HG02588 (cell line): ENCODE measurements at regions not wholly inside any gene's neighbourhood (a gene's known extent, or its start where the extent isn't known, plus 50 kb on each side); places are given as distances from the start of the nearest gene placed in this dataset.
"Not testable (repeated sequence)": the region's sequence is repeated elsewhere in the genome, so short reads cannot be mapped to it uniquely, and the experiment has no call there.

Source experiments
- ATAC-seq: cut with Tn5 transposase; IDR thresholded peaks from one replicate; pipeline ENCODE4 v1.9.1; 2021; ENCODE audit warnings: mild to moderate bottlenecking, moderate library complexity; ENCODE audit not compliant: unreplicated experiment

DNA sequence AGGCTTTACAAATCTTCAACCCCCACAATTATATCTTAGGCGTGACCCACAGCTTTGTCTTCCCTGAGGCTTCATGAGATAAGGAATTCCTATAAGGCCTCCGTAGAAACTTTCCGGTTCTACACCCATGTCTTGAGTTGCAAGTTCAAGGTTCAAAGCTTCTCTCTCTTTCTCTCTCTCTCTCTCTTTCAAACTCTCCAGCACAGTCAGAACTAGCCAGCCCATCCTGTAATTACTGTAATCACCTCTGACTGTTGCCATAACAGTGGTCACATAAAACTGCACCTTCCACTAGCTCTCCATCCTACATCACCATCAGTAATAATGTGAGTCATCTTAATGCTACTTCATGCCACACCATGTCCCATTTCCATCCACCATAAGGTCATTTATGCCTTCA lies 90.0 kb upstream of the NFASC start:
- ATAC-seq = no peak

DNA sequence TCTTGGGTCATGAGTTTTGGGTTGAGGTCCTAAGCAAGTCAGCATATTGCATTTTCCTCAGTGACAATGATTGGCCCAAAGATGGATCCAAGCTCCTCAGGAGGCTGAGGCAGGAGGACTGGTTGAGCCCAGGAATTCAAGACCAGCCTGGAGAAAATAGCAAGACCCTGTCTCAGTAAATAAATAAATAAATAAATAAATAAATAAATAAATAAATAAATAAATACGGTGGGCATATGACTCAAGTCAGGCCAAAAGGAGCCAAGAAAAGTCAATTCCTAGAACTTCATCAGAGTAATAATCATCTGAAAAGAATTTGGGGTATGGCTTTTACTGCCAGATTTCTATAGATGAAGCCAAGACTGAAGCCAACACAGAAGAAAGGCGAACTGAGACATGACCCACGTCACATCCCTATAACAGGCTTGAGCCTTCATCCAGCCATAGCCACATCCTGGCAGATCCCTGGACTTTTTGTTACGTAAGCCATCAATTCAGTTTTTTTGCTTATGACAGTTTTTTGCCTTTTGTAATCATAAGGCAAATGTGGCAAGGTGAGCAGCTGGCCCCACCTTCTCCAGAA lies 88.5 kb upstream of the NFASC start:
- ATAC-seq = no peak

DNA sequence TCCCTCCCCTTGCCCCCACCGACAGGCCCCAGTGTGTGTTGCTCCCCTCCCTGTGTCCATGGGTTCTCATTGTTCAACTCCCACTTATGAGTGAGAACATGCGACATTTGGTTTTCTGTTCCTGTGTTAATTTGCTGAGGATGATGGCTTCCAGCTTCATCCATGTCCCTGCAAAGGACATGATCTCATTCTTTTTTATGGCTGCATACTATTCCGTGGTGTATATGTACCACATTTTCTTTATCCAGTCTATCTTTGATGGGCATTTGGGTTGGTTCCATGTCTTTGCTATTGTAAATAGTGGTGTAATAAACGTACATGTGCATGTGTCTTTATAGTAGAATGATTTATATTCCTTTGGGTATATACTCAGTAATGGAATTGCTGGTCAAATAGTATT lies 85.6 kb upstream of the NFASC start:
- ATAC-seq = not testable (repeated sequence)

DNA sequence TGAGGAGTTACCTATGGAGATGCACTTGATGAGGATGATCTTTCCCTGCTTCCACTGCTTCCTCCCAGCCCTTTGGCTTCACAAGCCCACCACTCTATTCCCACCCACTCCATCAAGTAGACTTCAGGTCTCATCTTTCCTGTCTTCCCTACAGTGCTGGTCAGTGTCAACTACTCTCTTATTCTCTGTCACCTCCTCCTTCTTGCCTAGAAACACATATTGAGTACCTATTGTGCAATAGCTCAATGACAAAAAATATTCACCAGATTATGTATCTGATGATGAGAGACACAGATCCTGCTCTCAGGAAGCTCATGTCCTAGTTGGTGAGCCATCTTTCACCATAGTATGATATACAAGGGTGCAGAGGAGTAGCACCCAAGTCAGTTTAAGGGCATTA lies 82.2 kb upstream of the NFASC start:
- ATAC-seq = no peak

DNA sequence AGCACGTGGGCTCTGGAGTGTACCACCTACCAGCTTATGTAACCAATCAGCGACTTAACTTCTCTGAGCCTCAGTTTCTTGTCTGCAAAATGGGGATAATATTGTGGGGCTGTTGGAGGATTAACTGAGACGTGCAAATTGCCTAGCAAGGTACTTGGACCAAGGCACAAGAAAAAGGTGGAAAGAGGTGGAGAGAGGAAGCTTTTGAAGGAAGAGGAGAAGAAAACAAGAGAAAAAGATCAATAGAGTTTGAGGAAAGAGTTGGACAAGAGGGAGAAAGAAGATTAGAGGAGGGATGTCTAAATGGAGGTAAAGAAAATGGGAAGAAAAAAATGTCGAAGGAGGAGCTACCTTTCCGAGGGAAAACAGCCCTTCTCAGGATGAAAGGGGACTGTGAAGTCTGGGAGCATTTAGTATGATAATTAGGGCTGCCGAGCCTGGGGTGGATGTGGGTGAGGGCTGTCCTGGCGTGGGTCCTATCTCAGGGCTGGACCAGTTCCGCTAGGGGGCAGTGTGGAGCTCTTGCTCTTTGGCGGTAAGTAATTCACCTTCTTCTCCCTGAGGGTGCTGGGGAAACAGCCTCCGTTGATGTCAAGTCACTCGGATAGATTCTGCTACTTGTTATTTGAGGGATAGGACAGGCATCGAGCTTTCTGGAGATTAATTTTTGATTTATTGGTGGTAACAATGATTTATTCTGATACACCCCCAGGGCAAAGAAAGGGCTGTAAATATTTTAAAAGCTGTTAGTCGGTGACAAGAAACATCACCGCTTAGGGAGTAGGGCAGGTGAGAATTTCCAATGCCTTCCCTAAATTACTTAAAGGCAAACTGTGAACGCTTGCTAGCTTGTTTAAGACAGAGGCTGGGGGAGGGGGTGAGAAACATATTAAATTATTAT lies 79.0 kb upstream of the NFASC start:
- ATAC-seq = no peak

DNA sequence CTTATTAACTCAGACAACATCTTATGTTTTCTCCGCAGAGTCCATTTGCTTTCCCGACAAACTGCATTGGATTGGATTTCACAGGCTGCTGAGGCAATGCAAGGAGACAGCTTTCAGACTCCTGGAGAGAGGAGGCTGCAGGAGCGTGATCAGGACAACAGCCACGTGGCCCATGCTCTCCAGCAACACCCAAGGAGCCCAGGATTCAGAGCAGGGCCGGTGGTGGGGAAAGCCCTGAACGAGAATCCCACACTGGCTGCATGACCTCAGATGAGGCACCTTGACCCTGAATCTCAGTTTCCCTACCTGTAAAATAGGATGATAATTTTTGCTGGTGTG lies 78.3 kb upstream of the NFASC start:
- no peak for ATAC-seq

DNA sequence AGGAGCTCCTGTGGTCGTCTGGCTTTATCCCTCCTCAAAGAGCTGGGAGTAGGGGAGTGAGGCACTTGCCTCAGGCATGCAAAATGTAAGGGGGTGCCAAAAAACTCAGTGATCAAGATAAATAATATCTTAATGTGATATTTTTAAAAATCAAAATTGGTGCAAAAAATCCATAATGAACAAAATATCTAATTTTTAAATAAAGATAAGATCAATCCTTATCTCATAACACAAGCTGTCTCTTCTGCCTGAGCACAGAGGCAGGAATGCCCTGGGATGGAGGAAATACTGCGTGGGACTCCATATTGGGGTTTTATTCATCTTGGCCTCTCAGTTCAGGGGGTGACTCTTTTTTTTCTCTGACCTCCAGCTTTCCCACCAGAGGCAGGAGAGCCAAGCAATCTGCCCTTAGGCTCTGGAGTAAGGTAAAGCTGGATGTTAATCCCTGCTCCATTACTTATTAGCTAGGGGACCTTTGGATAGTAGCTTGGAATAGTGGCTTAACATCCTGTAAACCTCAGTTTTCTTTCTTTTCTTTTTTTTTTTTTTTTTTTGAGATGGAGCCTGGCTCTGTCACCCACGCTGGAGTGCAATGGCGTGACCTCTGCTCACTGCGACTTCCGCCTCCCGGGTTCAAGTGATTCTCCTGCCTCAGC lies 77.3 kb upstream of the NFASC start:
- ATAC-seq = no peak

DNA sequence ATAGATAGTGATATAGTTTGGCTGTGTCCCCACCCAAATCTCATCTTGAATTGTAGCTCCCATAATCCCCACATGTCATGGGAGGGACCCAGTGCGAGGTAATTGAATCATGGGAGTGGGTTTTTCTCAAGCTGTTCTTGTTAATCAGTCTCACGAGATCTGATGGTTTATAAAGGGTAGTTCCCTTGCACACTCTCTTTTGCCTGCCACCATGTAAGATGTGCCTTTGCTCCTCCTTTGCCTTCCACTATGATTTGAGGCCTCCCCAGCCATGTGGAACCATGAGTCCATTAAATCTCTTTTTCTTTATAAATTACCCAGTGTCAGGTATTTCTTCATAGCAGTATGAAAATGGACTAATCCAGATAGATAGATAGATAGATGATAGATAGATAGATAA lies 73.8 kb upstream of the NFASC start:
- ATAC-seq = not testable (repeated sequence)

DNA sequence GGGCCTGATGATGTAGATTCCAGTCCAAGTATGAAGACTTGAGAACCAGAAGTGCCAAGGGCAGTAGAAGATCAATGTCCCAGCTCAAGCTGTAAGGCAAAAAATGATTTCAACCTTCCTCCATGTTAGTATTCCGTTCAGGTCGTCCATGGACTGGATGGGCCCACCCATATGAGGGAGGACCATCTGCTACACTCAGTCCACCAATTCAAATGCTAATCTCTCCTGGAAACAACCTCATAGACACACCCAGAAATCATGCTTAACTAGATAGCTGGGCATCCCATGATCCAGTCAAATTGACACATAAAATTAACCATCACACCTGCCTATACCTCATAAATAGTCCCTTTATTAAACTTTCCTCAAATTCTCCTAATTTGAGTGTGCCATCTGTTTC lies 73.3 kb upstream of the NFASC start:
- ATAC-seq = no peak

DNA sequence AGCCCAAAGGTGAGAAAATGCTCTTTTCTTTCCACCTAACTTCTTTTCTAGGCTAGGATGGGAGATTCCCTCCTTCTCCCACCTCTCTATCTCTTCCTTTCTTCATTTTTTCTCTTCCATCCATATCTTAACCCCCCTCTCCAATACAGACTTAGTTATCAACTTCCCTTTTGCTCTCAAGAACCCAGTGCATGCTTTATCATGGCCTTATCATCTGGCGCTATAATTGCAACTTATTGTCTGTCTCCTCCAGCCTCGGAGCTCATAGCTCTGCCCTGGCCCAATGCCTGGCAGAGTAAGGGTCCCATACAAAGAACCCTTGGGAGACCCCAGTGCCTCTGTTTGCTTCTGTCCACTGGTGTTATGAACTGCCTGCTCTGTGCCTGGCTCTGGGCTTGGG lies 71.0 kb upstream of the NFASC start:
- ATAC-seq = no peak

DNA sequence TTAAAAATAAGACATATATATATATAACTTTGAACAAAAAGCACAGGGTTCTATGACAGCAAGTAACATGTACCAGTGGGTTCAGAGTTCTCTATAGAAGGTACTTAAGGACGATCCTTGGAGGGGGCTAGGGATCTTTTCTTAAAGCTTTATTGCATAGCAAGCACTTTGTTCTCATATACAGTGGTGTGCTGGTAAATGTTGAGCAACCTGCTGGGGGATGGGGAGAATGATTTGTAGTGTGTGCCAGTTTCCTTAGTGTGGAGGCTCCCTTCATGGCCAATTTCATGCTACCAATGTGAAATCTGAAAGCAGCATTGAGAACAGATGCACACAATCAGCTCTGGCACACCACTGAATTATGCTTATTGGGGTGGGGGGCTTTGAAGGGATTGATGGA lies 69.5 kb upstream of the NFASC start:
- no peak for ATAC-seq

DNA sequence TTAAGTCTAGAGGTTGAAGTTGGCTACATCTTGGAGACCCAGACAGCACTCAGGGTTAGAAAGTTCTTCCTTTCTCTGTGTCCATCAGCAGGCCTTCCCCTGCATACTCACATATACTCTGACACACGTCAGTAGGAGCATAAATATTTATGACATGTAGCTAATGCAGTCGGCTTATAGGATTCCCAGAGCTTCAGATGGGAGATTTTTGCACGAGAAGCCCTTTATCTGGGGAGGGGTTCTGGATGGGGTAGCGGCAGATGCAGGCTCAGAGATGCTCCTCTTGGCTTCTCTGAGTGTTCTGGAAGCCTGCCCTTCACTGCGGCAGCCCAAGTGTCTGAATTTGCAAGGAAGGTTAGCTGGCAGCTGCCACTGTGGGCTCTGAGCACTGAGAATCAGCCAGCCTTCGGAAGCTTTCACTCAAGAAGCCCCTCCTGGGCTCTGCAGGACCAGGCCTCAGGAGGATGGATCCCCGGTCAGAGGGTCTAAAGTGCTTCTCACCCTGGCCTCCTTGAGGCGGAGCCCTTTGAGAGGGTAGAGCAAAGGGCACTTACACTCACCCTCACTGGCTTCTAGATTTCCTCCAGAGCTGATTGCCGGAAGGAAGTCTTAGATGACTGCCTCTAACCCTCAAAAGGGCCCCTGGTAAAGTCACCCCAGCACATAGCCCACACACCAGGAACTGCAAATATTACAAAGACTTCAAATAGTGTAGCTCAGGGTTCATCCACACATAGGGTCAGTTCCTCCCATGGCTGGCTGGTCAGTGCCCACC lies 68.1 kb upstream of the NFASC start:
- no peak for ATAC-seq

DNA sequence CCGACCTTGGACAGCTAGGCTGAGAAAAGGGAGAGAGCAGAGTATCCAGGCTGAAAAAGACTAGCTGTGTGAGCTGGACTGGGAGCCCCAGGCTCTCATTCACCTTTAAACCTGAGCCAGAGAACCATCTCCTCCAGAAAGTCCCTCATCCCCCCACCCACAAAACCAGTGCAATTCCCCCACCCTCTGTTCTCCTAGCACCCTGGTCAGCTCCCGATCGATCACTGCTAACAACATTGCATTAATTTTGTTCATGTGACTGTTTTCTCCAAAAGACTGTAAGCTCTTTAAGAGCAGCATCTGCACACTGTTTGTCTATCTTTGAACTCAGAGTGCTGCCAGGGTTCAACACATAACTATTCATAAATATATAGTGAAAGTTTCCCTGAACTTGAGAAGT lies 67.1 kb upstream of the NFASC start:
- ATAC-seq = no peak

DNA sequence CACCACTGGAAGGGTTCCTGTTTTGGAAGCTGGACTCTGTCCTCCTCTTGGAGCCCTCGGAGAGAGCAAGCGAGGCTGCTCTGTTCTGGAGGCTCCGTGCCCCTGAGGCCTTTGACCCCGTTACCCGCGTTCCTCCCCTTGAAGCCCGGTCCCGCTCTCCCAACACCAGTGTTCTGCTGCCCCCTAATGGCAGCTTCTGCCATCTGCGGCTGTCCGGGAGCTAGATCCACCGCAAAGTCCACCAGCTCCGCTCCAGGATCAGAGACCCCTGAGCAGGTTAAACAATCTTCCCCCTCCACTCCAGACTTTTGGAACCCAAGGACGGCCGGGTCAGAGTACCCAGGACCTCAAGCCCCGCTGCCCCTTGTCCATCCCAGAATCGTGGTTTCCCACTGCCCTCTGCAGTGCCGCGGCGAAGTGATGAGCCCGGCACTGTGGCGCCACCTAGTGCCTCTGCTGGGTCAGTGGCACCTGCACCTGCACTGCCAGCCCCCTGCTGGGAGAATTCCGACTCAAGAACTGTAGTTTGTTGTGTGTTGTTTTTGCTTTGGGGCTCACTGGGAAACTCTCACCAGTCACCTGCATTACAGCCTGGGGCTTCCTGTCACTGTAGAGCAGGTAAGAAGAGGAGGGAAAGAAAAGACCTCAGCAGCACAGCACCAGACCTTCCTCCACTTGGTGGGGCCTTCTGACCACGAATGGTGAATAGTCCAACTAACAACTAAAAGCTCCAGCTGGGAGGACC lies 63.5 kb upstream of the NFASC start:
- ATAC-seq = peak; percentile 80

DNA sequence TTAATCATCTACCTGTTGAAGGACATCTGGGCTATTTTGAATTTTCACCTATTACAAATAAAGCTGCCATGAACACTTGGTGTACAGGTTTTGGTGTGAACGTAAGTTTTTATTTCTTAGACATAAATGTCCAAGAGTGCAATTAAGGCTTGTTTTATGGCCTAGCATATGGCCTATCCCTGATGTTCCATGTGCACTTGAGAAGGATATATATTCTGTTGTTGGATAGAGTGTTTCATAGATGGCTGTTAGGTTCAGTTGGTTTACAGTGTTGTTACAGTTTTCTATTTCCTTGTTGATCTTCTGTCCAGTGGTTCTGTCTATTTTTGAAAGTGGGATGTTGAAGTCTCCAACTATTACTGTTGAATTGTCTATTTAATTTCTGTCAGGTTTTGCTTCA lies 61.2 kb upstream of the NFASC start:
- no peak for ATAC-seq

DNA sequence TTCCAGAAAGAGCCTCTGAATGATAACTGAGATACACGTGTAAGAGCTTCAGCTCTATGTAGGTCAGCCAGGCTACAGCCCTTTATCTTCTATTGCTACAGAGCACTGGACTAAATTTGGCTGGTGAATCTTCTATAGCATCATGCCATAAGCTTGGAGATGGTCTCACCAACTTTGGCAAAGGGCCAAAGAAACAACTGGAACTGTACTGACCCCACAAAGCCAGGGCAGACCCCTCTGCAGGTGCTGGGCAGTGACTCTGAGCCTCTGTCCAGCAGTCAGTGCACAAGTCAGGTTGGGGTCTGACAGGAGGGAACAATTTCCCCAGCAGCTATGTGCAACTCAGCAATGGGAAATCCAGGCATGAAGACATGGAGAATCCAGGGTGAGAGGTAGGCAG lies 57.8 kb upstream of the NFASC start:
- ATAC-seq = no peak

DNA sequence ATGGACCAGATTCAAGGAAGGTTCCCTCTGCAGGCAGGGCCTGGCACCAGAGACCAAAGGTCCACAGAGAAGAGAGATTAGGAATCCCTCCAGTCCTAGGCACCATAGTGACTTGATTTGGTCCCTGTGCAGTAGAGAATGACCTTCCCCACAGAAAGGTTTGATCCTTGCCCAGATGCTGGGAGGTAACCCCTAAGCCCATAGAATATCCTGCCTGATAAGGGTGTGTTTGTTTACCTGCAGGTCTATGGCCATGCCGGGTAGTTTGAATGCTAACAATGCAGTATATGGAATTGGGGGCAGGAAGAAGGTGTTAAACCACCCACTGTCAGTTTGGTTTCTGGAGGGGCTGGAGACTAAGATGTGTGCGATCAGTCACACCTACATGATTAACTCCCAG lies 57.1 kb upstream of the NFASC start:
- ATAC-seq = no peak

DNA sequence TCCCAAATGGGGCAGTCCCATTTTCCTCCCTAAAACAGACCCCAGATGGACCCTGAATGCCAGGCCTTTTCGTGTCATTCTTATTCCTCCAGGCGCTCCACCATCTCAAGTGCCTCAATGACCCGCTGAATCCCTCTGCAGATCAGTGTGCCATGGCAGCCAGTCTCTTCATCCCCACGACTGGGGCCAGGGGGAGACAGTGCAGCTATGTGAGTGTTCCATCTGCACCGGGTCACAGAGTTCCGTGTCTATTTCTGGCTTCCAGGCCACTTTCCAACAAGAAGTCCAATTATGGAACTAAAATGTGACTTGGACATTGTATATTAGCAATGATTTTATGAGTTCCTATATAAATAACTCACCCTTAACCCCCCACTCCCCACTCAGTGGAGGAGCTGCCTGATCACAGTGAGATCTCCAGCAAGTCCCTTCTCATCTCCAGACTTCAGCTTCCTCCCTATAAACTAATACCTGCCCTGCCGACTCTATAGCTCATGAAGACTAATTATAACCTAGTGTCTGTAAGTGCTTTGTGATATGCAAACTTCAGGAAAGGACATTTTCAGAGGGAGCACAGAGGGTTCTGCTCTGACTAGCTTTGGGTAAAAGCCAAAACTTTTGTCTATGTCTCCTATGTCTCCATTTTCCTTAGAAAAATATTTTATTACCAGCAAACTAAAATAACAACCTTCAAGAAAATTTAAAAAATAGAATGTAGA lies 56.3 kb upstream of the NFASC start:
- no peak for ATAC-seq

DNA sequence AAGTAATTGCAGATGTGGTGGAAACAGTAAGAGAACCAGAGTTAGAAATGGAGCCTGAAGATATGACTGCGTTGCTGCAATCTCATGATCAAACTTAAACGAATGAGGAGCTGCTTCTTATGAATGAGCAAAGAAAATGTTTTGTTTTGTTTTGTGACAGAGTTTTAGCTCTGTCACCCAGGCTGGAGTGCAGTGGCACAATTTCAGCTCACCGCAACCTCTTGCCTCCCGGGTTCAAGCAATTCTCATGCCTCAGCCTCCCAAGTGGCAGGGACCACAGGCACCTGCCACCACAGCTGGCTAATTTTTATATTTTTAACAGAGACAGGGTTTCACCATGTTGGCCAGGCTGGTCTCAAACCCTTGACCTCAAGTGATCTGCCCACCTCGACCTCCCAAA lies 53.3 kb upstream of the NFASC start:
- ATAC-seq = no peak

DNA sequence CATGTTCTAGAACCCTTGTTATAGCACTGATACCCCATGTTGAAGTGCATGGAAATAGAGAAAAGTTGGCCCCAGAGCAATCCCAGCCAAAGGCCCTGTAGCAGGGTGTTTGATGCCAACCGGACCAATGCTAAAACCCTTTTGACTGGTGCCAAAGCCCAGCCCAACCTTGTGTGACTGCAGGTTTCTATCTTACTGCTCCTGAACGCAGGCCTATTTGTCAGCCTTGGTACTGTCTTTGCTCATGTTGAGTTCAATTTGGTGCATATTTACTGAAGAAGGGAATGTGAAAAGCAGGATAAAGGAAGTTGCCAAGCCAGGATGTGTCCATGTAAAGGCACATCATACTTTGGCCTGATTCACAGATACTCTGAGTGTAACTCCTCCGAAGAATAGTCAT lies 51.7 kb upstream of the NFASC start:
- ATAC-seq = no peak
